ENCODE measurements at regions not wholly inside any gene's neighbourhood (a gene's known extent, or its start where the extent isn't known, plus 50 kb on each side); places are given as distances from the start of the nearest gene placed in this dataset.

DNA sequence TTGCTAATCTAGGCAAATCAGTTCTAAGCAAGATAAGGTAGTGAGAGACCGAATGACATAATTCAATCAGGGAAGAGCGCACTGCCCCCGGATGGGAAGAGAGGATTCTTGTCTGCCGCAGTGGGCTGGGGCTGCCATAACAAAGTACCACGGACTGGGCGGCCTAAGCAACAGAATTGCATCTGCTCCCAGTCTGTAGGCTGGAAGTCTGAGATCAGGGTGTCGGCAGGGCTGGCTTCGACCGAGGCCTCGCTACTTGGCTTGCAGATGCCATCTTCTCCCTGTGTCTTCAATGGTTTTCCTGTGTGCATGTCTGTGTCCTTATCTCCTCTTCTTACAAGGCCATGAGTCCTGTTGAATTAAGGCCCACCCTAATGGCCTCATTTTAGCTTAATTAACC, 59.7 kb upstream of the TMEM72 start:
- TF ChIP-seq POLR2A (IDR thresholded peaks at IDR 0.05) = no peak
- TF ChIP-seq, protein P1, sequence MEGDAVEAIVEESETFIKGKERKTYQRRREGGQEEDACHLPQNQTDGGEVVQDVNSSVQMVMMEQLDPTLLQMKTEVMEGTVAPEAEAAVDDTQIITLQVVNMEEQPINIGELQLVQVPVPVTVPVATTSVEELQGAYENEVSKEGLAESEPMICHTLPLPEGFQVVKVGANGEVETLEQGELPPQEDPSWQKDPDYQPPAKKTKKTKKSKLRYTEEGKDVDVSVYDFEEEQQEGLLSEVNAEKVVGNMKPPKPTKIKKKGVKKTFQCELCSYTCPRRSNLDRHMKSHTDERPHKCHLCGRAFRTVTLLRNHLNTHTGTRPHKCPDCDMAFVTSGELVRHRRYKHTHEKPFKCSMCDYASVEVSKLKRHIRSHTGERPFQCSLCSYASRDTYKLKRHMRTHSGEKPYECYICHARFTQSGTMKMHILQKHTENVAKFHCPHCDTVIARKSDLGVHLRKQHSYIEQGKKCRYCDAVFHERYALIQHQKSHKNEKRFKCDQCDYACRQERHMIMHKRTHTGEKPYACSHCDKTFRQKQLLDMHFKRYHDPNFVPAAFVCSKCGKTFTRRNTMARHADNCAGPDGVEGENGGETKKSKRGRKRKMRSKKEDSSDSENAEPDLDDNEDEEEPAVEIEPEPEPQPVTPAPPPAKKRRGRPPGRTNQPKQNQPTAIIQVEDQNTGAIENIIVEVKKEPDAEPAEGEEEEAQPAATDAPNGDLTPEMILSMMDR (IDR thresholded peaks at IDR 0.05) = no peak
